ENCODE measurements at regions not wholly inside any gene's neighbourhood (a gene's known extent, or its start where the extent isn't known, plus 50 kb on each side); places are given as distances from the start of the nearest gene placed in this dataset.
A peak's percentile ranks its signal among the peaks of the same experiment; 100 is the strongest.

GRCh38 chr2:220458051-220458450 is 830.6 kb downstream of the SLC4A3 start:
- no peak for TF ChIP-seq CTCF (IDR thresholded peaks at IDR 0.05; ENCODE audit: borderline replicate concordance, insufficient read depth, low read depth, low read length)
- no peak overlapping the region for H3K4me3 ChIP-seq (ENCODE audit: low read depth, low read length)

- 0 out of 2 replicates have a peak, but pooled peaks have one; percentile 11 for TF ChIP-seq CTCF (IDR thresholded peaks at IDR 0.05; ENCODE audit: borderline replicate concordance, insufficient read depth, low read depth, low read length)
- no peak overlapping the region for H3K4me3 ChIP-seq (ENCODE audit: low read depth, low read length)
These were observed 833.0 kb downstream of the SLC4A3 start for GRCh38 chr2:220460257-220460985.

GRCh38 chr2:220463876-220464275 is 836.4 kb downstream of the SLC4A3 start:
- TF ChIP-seq CTCF (IDR thresholded peaks at IDR 0.05; ENCODE audit: borderline replicate concordance, insufficient read depth, low read depth, low read length) = no peak
- H3K4me3 ChIP-seq (ENCODE audit: low read depth, low read length) = no peak overlapping the region

GRCh38 chr2:220465700-220466099 is 838.3 kb downstream of the SLC4A3 start:
- TF ChIP-seq CTCF (IDR thresholded peaks at IDR 0.05; ENCODE audit: borderline replicate concordance, insufficient read depth, low read depth, low read length) = no peak

GRCh38 chr2:220466251-220466691 is 838.8 kb downstream of the SLC4A3 start:
- no peak overlapping the region for H3K4me3 ChIP-seq (ENCODE audit: low read depth, low read length)
- no peak for TF ChIP-seq CTCF (IDR thresholded peaks at IDR 0.05; ENCODE audit: borderline replicate concordance, insufficient read depth, low read depth, low read length)

More at GRCh38 chr2:220465700-220466099, 838.3 kb downstream of the SLC4A3 start:
- no peak overlapping the region for H3K4me3 ChIP-seq (ENCODE audit: low read depth, low read length)

GRCh38 chr2:220469201-220469600 is 841.8 kb downstream of the SLC4A3 start:
- no peak for TF ChIP-seq CTCF (IDR thresholded peaks at IDR 0.05; ENCODE audit: borderline replicate concordance, insufficient read depth, low read depth, low read length)
- no peak overlapping the region for H3K4me3 ChIP-seq (ENCODE audit: low read depth, low read length)

- TF ChIP-seq CTCF (IDR thresholded peaks at IDR 0.05; ENCODE audit: borderline replicate concordance, insufficient read depth, low read depth, low read length) = no peak
These were observed 846.2 kb downstream of the SLC4A3 start for GRCh38 chr2:220473611-220474010.

More at GRCh38 chr2:220473611-220474010, 846.2 kb downstream of the SLC4A3 start:
- no peak overlapping the region for H3K4me3 ChIP-seq (ENCODE audit: low read depth, low read length)

All from GM12875 (cell line).